Body of pancreas (tissue), 4 donors: ENCODE measurements at regions not wholly inside any gene's neighbourhood (a gene's known extent, or its start where the extent isn't known, plus 50 kb on each side); places are given as distances from the start of the nearest gene placed in this dataset.

Experiments
- ATAC-seq: fragments of 150-250 bp; one replicate; pipeline ENCODE4 v1.9.1; 2016
- DNase-seq, 4 donors: peaks; one replicate each; pipeline ENCODE4 v3.0.0-alpha.2; 2019
- H3K27ac ChIP-seq, 4 donors: fragments of 200-600 bp; sonication (generic); 1 replicate in 3 of 4; 2 replicates in 1 of 4; pipeline versions ENCODE4 v1.5.1 to v1.6.1; 2016 to 2019; ENCODE audit warnings: mild to moderate bottlenecking in 1 of 4, mixed read lengths in 1 of 4, moderate library complexity in 1 of 4
- H3K27me3 ChIP-seq, 2 donors: fragments of 200-600 bp; sonication (generic); one replicate each; pipeline ENCODE4 v1.6.0; 2016; ENCODE audit warnings: mild to moderate bottlenecking in 1 of 2
- H3K36me3 ChIP-seq, 2 donors: fragments of 200-600 bp; sonication (generic); replicated peaks in 1 of 2; 2 replicates each; pipeline ENCODE4 v1.5.1; 2016; ENCODE audit warnings: low read depth in 2 of 2; ENCODE audit not compliant: insufficient read depth in 1 of 2
- H3K4me1 ChIP-seq: fragments of 200-600 bp; sonication (generic); one replicate; pipeline ENCODE4 v1.6.0; 2016
- H3K4me3 ChIP-seq, 2 donors: fragments of 200-600 bp; sonication (generic); 1 replicate in 1 of 2; 2 replicates in 1 of 2; pipeline ENCODE4 v1.5.1; 2016 to 2019
- H3K9me3 ChIP-seq, 3 donors: fragments of 200-600 bp; sonication (generic); 1 replicate in 2 of 3; 2 replicates in 1 of 3; pipeline ENCODE4 v1.5.1; 2016
- POLR2A ChIP-seq, 3 donors: fragments of 450-650 bp; IDR thresholded peaks; one replicate each; pipeline ENCODE4 v1.6.1; 2016; ENCODE audit warnings: antibody characterized with exemption in 3 of 3, mild to moderate bottlenecking in 2 of 3
- WGBS, 2 donors: methylation state at CpG; one replicate each; pipeline ENCODE4 v1.1.5; 2017; 5-methylcytosine and 5-hydroxymethylcytosine counted together
- intact Hi-C: fragments of 100-400 bp; cut with DNase I; formaldehyde crosslinking; loops from one replicate; pipeline ENCODE4 v1.15.1; 2023
- TF ChIP-seq, protein P1 (sequence below), 7 experiments: fragments of 450-650 bp in 4 of 7; fragments of 200-600 bp in 3 of 7; sonication (generic) in 3 of 7; IDR thresholded peaks; one replicate each; pipeline ENCODE4 v1.5.1; 2016 to 2019; ENCODE audit warnings: antibody characterized with exemption in 7 of 7

DNA sequence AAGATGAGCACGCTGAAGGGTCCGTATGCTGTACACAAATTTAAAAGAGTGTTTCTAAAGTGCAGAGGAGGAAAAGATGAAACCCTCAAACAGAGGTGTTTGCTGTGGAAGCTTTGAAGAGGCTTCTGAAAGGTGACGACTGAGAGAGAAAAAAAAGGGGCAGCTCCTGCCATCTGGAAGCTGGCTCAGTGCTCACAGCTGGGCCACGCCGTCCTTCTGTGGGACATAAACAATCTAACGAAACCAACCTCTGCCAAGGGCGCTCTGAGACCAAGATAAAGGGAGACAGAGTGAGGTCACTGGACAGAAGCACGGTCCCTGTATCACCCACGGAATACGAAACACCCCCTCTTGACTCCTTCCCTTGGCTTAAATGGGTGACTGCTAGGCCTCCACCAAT lies 96.3 kb upstream of the SLC6A6 start:
- no peak overlapping the region for H3K27ac ChIP-seq
- DNase-seq (no peak), ATAC-seq (no peak)
- H3K36me3 ChIP-seq = no peaks in the 10 kb centered on the region
- TF ChIP-seq POLR2A (IDR thresholded peaks at IDR 0.05) = no peak
- TF ChIP-seq, protein P1, sequence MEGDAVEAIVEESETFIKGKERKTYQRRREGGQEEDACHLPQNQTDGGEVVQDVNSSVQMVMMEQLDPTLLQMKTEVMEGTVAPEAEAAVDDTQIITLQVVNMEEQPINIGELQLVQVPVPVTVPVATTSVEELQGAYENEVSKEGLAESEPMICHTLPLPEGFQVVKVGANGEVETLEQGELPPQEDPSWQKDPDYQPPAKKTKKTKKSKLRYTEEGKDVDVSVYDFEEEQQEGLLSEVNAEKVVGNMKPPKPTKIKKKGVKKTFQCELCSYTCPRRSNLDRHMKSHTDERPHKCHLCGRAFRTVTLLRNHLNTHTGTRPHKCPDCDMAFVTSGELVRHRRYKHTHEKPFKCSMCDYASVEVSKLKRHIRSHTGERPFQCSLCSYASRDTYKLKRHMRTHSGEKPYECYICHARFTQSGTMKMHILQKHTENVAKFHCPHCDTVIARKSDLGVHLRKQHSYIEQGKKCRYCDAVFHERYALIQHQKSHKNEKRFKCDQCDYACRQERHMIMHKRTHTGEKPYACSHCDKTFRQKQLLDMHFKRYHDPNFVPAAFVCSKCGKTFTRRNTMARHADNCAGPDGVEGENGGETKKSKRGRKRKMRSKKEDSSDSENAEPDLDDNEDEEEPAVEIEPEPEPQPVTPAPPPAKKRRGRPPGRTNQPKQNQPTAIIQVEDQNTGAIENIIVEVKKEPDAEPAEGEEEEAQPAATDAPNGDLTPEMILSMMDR (IDR thresholded peaks at IDR 0.05) = no peak
- WGBS, 2 donors = 82 to 85% methylated on average over 10 of the region's 10 CpGs
- no peaks in the 10 kb centered on the region for H3K9me3 ChIP-seq
- no peak overlapping the region for H3K4me3 ChIP-seq
- no peaks in the 10 kb centered on the region for H3K4me1 ChIP-seq
- intact Hi-C loops = no loop called here
- H3K27me3 ChIP-seq = no peaks in the 10 kb centered on the region

DNA sequence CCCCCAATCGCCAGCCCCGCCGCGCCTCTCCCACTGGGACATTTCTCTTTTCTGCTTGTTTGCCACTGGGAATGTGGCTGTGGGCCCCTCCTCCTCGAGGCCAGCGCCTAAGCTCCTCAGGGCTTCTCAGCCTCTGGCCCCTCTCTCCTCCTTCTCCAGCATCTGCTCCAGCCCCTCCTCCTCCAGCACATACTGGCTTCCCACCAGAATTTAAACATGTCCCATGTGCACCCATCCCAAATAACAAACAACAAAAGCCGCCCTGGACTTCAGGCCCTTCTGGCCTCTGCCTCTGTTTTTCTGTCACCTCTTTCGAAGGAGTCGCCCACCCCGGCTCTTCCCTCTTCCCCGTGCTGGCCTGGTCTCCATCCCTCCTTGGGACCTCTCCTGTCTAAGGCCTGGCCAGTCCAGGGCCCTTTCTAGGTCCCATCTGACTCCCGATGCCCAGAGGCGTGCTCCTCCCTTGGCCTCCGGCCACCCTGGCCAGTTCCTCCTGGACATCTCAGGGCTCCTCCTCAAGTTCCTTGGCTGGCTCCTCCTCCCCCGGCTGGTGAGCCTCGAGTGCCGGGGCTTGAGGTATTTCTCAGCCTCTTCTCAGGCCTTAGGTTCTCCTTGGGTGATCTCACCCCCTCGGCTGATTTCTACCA lies 94.6 kb upstream of the SLC6A6 start:
- Histone ChIP-seq H3K27ac (no peak overlapping the region), H3K36me3 (no peaks in the 10 kb centered on the region), H3K27me3 (no peaks in the 10 kb centered on the region), H3K4me3 (no peak overlapping the region), H3K9me3 (no peaks in the 10 kb centered on the region), H3K4me1 (no peaks in the 10 kb centered on the region)
- ATAC-seq (no peak), DNase-seq (no peak)
- WGBS, 2 donors = 72 to 77% methylated on average over 18 of the region's 18 CpGs
- TF ChIP-seq, protein P1 (IDR thresholded peaks at IDR 0.05) = no peak
- TF ChIP-seq POLR2A (IDR thresholded peaks at IDR 0.05) = no peak
- intact Hi-C loops = no loop called here

DNA sequence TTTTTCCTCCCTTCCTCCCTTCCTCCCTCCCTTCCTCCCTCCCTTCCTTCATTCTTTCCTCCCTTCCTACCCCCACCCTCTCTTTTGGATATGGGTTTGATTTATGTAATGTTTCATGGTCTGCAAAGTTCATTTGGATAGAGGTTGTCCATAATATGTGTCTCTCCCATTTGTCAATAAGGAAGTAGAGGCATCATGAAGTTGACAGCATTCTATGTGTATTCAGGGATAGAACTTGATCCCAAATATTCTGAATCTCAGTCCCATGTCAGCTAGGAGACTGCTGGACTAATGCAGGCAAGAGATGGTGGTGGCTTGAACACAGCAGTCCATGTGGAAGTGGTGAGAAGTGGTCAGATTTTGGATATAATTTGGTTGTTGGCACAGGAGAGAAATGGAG lies 90.7 kb upstream of the SLC6A6 start:
- Histone ChIP-seq H3K27ac (no peak overlapping the region), H3K27me3 (no peaks in the 10 kb centered on the region), H3K4me1 (no peaks in the 10 kb centered on the region), H3K36me3 (no peaks in the 10 kb centered on the region), H3K9me3 (no peaks in the 10 kb centered on the region), H3K4me3 (no peak overlapping the region)
- DNase-seq = no peak
- TF ChIP-seq POLR2A (IDR thresholded peaks at IDR 0.05) = no peak
- TF ChIP-seq, protein P1 (IDR thresholded peaks at IDR 0.05) = no peak
- intact Hi-C loops = no loop called here
- ATAC-seq = no peak

DNA sequence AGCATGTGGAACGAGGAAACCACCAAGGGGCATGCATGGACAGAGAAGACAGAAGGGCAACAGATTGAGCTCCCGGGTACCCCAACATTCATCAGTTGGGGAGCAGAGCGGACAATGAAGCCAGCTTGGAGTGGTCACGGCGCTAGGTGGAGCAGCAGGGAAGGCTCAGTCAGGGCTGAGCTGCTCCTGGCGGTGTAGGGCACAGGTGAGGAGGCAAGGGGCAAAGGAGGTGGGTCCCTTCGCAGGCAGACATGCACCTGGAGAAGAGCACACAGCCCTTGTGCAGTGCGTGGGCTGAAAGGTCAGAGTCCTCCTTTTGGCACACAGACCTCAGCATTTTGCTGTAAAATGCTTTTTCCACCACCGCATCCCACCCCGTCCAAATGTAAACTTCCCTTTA lies 90.0 kb upstream of the SLC6A6 start:
- Histone ChIP-seq H3K36me3 (no peaks in the 10 kb centered on the region), H3K27ac (no peak overlapping the region)

More for the DNA sequence above, 90.0 kb upstream of the SLC6A6 start:
- Histone ChIP-seq H3K27me3 (no peaks in the 10 kb centered on the region), H3K4me3 (no peak overlapping the region), H3K9me3 (no peaks in the 10 kb centered on the region), H3K4me1 (no peaks in the 10 kb centered on the region)
- intact Hi-C loops = no loop called here
- no peak for ATAC-seq
- WGBS, 2 donors = 42 to 57% methylated on average over 5 to 10 of the region's 10 CpGs
- DNase-seq = no peak
- no peak for TF ChIP-seq POLR2A (IDR thresholded peaks at IDR 0.05)
- TF ChIP-seq, protein P1 (IDR thresholded peaks at IDR 0.05) = no peak
